IMR-90 (cell line): ENCODE measurements at regions not wholly inside any gene's neighbourhood (a gene's known extent, or its start where the extent isn't known, plus 50 kb on each side); places are given as distances from the start of the nearest gene placed in this dataset.

Source experiments
- CHD1 ChIP-seq: IDR thresholded peaks from 2 replicates; pipeline ENCODE4 v1.6.1; 2012; ENCODE audit warnings: low read depth, low read length, improper control_type of control experiment
- CTCF ChIP-seq: conservative IDR thresholded peaks from 2 replicates; pipeline ENCODE4 v1.5.1; 2012; ENCODE audit warnings: mild to moderate bottlenecking, low read depth, low read length, improper control_type of control experiment
- SMC3 ChIP-seq: fragments of 150-350 bp; IDR thresholded peaks from 2 replicates; pipeline ENCODE4 v1.6.1; 2016; ENCODE audit warnings: low read depth, mild to moderate bottlenecking, antibody characterized with exemption, low read length, moderate library complexity

GRCh38 chr3:105108823-105109222 lies 257.9 kb upstream of the ALCAM start:
- TF ChIP-seq CTCF (no peak), SMC3 (no peak), CHD1 (no peak)
